ENCODE measurements at regions not wholly inside any gene's neighbourhood (a gene's known extent, or its start where the extent isn't known, plus 50 kb on each side); places are given as distances from the start of the nearest gene placed in this dataset.

DNA sequence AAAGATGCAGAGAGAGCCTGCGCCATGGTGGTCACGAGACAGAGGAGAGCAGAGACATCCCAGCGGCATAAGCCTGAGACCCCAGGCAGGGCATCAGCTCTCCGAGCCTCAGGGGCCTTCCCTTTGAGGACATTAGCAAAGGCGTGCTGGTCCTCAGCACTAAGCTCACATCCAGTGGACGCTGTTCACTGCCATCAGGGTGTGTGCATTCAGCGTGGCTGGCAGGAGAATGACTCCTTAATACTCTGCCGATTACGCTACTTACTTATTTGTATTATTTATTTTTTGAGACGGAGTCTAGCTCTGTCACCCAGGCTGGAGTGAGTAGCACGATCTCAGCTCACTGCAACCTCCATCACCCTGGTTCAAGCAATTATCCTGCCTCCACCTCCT, 290.2 kb downstream of the KLF6 start:
- no peaks in the 10 kb centered on the region for H3K36me3 ChIP-seq (ENCODE audit: control insufficient read depth, insufficient read depth, low read length)
- H4K5ac ChIP-seq (ENCODE audit: low read depth, low read length): no peak overlapping the region
- 0 out of 2 replicates have a peak overlapping the region, but pooled peaks have one; percentile 23 for H2BK20ac ChIP-seq (ENCODE audit: low read depth, low read length)
- H3K18ac ChIP-seq (ENCODE audit: low read depth, low read length): peak overlapping the region; percentile 13
- intact Hi-C loops (cut with micrococcal nuclease): no loop called here
- peak overlapping the region; percentile 74; the same call in 1 of the 3 replicates for H2BK15ac ChIP-seq (ENCODE audit: low read depth, low read length)
- H3K79me1 ChIP-seq (ENCODE audit: low read depth in 1 of 2, low read length in 2 of 2): no peaks in the 10 kb centered on the region
- H3K14ac ChIP-seq (replicated peaks; ENCODE audit: low read depth, low read length): peak overlapping the region; percentile 70; the same call in 1 of the 2 replicates
- POLR2A ChIA-PET (ENCODE audit: unreplicated experiment): no interaction called here
- WGBS, 2 experiments (ENCODE audit: extremely low coverage in 2 of 2, insufficient read length in 1 of 2): 100% methylated on average over 4 of the region's 11 CpGs; no CpG with 5 or more reads in 1 of the 2 experiments
- CTCF ChIA-PET: no interaction called here
- no peak for DNase-seq
- peak overlapping the region; percentile 64 for H2AFZ ChIP-seq (replicated peaks; ENCODE audit: low read length, poor library complexity)
- no peak for ATAC-seq (ENCODE audit: low read depth)
- no peak overlapping the region for H3K27ac ChIP-seq (ENCODE audit: insufficient read depth, low read length)
- no peak for TF ChIP-seq CEBPB (IDR thresholded peaks at IDR 0.05; ENCODE audit: low read depth, low read length)
- no peak for TF ChIP-seq BHLHE40 (IDR thresholded peaks at IDR 0.05; ENCODE audit: low read depth, low read length)
- TF ChIP-seq CHD1 (IDR thresholded peaks at IDR 0.05; ENCODE audit: low read depth, low read length): no peak
- no peak for TF ChIP-seq MXI1 (IDR thresholded peaks at IDR 0.05; ENCODE audit: borderline replicate concordance, low read depth, low read length)
- no peak for TF ChIP-seq RCOR1 (IDR thresholded peaks at IDR 0.05; ENCODE audit: insufficient replicate concordance, low read length)
- no peak for TF ChIP-seq RAD21 (IDR thresholded peaks at IDR 0.05; ENCODE audit: low read length)
- no peak for TF ChIP-seq FOS (IDR thresholded peaks at IDR 0.05; ENCODE audit: low read depth, low read length)
- TF ChIP-seq, protein P1, sequence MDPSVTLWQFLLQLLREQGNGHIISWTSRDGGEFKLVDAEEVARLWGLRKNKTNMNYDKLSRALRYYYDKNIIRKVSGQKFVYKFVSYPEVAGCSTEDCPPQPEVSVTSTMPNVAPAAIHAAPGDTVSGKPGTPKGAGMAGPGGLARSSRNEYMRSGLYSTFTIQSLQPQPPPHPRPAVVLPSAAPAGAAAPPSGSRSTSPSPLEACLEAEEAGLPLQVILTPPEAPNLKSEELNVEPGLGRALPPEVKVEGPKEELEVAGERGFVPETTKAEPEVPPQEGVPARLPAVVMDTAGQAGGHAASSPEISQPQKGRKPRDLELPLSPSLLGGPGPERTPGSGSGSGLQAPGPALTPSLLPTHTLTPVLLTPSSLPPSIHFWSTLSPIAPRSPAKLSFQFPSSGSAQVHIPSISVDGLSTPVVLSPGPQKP (IDR thresholded peaks at IDR 0.05; ENCODE audit: borderline replicate concordance, low read depth, low read length): no peak
- TF ChIP-seq, protein P2, sequence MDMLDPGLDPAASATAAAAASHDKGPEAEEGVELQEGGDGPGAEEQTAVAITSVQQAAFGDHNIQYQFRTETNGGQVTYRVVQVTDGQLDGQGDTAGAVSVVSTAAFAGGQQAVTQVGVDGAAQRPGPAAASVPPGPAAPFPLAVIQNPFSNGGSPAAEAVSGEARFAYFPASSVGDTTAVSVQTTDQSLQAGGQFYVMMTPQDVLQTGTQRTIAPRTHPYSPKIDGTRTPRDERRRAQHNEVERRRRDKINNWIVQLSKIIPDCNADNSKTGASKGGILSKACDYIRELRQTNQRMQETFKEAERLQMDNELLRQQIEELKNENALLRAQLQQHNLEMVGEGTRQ (IDR thresholded peaks at IDR 0.05; ENCODE audit: low read depth, low read length): no peak
- TF ChIP-seq RFX5 (IDR thresholded peaks at IDR 0.05; ENCODE audit: low read depth, low read length): no peak
- TF ChIP-seq POLR2A (IDR thresholded peaks at IDR 0.05; ENCODE audit: low read depth, low read length): no peak
- TF ChIP-seq SMC3 (IDR thresholded peaks at IDR 0.05; ENCODE audit: low read depth, low read length): no peak
- no peak for TF ChIP-seq MAFK (IDR thresholded peaks at IDR 0.05; ENCODE audit: low read depth, low read length)
- TF ChIP-seq, protein P3, sequence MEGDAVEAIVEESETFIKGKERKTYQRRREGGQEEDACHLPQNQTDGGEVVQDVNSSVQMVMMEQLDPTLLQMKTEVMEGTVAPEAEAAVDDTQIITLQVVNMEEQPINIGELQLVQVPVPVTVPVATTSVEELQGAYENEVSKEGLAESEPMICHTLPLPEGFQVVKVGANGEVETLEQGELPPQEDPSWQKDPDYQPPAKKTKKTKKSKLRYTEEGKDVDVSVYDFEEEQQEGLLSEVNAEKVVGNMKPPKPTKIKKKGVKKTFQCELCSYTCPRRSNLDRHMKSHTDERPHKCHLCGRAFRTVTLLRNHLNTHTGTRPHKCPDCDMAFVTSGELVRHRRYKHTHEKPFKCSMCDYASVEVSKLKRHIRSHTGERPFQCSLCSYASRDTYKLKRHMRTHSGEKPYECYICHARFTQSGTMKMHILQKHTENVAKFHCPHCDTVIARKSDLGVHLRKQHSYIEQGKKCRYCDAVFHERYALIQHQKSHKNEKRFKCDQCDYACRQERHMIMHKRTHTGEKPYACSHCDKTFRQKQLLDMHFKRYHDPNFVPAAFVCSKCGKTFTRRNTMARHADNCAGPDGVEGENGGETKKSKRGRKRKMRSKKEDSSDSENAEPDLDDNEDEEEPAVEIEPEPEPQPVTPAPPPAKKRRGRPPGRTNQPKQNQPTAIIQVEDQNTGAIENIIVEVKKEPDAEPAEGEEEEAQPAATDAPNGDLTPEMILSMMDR (conservative IDR thresholded peaks at IDR 0.05; ENCODE audit: low read depth, low read length): no peak
- TF ChIP-seq MAZ (IDR thresholded peaks at IDR 0.05; ENCODE audit: borderline replicate concordance, low read depth, low read length): no peak
- no peak for TF ChIP-seq NFE2L2 (IDR thresholded peaks at IDR 0.05; ENCODE audit: low read depth, low read length)
- no peak overlapping the region for H3K4me2 ChIP-seq (ENCODE audit: low read depth, low read length)
- peaks cover 3% of the 10 kb centered on the region; the same call in 1 of the 2 replicates for H3K9me1 ChIP-seq (ENCODE audit: insufficient read depth, low read length)
- no peaks in the 10 kb centered on the region for H3K9me3 ChIP-seq (ENCODE audit: control insufficient read depth, insufficient read depth, low read length)
- H2BK120ac ChIP-seq (ENCODE audit: low read depth, low read length): peak overlapping the region; percentile 28; the same call in 1 of the 2 replicates
- peak overlapping the region; percentile 52; the same call in 1 of the 2 replicates for H4K91ac ChIP-seq (ENCODE audit: insufficient read depth, low read depth, low read length)
- no peak overlapping the region for H3K23ac ChIP-seq (ENCODE audit: low read depth, low read length)
- no peaks in the 10 kb centered on the region for H4K20me1 ChIP-seq (ENCODE audit: insufficient read depth, low read length)
- peak overlapping the region; percentile 61 for H2AK5ac ChIP-seq (ENCODE audit: low read depth, low read length)
- no TSS peak for BruUV-seq (replicated peaks)
- no peaks in the 10 kb centered on the region; the same call in 1 of the 2 replicates for H3K4me1 ChIP-seq (ENCODE audit: control insufficient read depth, insufficient read depth, low read length)
- dilution Hi-C loops (cut with HindIII; ENCODE audit: low sequenced_read_pairs, unreplicated experiment): no loop called here
- peak overlapping the region in 1 of 2 experiments; percentile 42; a peak in 1 of 4 replicates for H4K8ac ChIP-seq (ENCODE audit: low read depth in 2 of 2, low read length in 2 of 2)
- H3K56ac ChIP-seq (ENCODE audit: extremely low read depth, insufficient read depth, low read length): no peak overlapping the region
- H3K4me3 ChIP-seq (ENCODE audit: insufficient read depth, low read depth, low read length): no peak overlapping the region
- peak overlapping the region; percentile 41 for H2BK5ac ChIP-seq (ENCODE audit: low read depth, low read length, poor library complexity, severe bottlenecking)
- no peak overlapping the region for H3K9ac ChIP-seq (ENCODE audit: low read depth, low read length)
- H3K27me3 ChIP-seq (ENCODE audit: control insufficient read depth, insufficient read depth, low read length): no peaks in the 10 kb centered on the region
- in situ Hi-C loops (cut with MboI; ENCODE audit: low sequenced_read_pairs): no loop called here
- H2AK9ac ChIP-seq (replicated peaks; ENCODE audit: low read depth, low read length, poor library complexity): peak overlapping the region; percentile 80
- H3K4ac ChIP-seq (ENCODE audit: low read depth, low read length): peak overlapping the region; percentile 57; the same call in 1 of the 2 replicates
